ENCODE measurements at regions not wholly inside any gene's neighbourhood (a gene's known extent, or its start where the extent isn't known, plus 50 kb on each side); places are given as distances from the start of the nearest gene placed in this dataset.

- H3K9ac ChIP-seq: no peak overlapping the region
- no peaks in the 10 kb centered on the region for H3K36me3 ChIP-seq (replicated peaks in 1 of 2; ENCODE audit: control insufficient read depth in 1 of 2, insufficient read depth in 2 of 2, low read length in 1 of 2)
- no peaks in the 10 kb centered on the region for H3K9me3 ChIP-seq
- peaks cover 0 to 2% of the 10 kb centered on the region in 2 experiments; a peak in 1 of 4 replicates for H3K4me1 ChIP-seq (ENCODE audit: control insufficient read depth in 1 of 2, insufficient read depth in 2 of 2, low read depth in 1 of 2, low read length in 1 of 2)
- H3K27ac ChIP-seq (ENCODE audit: low read depth in 2 of 2, low read length in 1 of 2): no peak overlapping the region
- H4K20me1 ChIP-seq (ENCODE audit: insufficient read depth): no peaks in the 10 kb centered on the region
- no peak overlapping the region for H3K4me2 ChIP-seq
- CTCF ChIA-PET: no interaction called here
- no peak overlapping the region for H3K4me3 ChIP-seq (ENCODE audit: low read depth in 2 of 2, low read length in 1 of 2)
- no peak overlapping the region for H2AFZ ChIP-seq (ENCODE audit: low read depth)
- WGBS (ENCODE audit: low lambda C conversion rate): 73% methylated on average over 6 of the region's 6 CpGs
- no peak for DNase-seq
- H3K79me2 ChIP-seq (ENCODE audit: insufficient read depth): no peaks in the 10 kb centered on the region
- no peaks in the 10 kb centered on the region for H3K27me3 ChIP-seq (ENCODE audit: insufficient read depth)
- POLR2A ChIA-PET: no interaction called here
- H3F3A ChIP-seq (replicated peaks; ENCODE audit: insufficient read depth): no peaks in the 10 kb centered on the region
- TF ChIP-seq POLR2AphosphoS5 (IDR thresholded peaks at IDR 0.05; ENCODE audit: low read depth, low read length): no peak
- TF ChIP-seq FOXM1 (IDR thresholded peaks at IDR 0.05; ENCODE audit: low read depth): no peak
- no peak for TF ChIP-seq GATA2 (CRISPR knock-in tag; IDR thresholded peaks at IDR 0.05)
- TF ChIP-seq TCF12 (IDR thresholded peaks at IDR 0.05): no peak
- TF ChIP-seq MXI1 (IDR thresholded peaks at IDR 0.05; ENCODE audit: low read depth, low read length): no peak
- TF ChIP-seq NFIC (IDR thresholded peaks at IDR 0.05; ENCODE audit: borderline replicate concordance): no peak
- no peak for TF ChIP-seq TAF1 (IDR thresholded peaks at IDR 0.05; ENCODE audit: borderline replicate concordance, low read depth, low read length)
- no peak for TF ChIP-seq REST (IDR thresholded peaks at IDR 0.05; ENCODE audit: low read depth, low read length)
- TF ChIP-seq USF2 (IDR thresholded peaks at IDR 0.05; ENCODE audit: borderline replicate concordance, low read depth, low read length): no peak
- TF ChIP-seq CTCF (IDR thresholded peaks at IDR 0.05): no peak
- no peak for TF ChIP-seq SMC3 (IDR thresholded peaks at IDR 0.05; ENCODE audit: low read depth, low read length)
- no peak for TF ChIP-seq TEAD4 (IDR thresholded peaks at IDR 0.05; ENCODE audit: borderline replicate concordance, insufficient read depth)
- TF ChIP-seq FOXJ3 (CRISPR knock-in tag; IDR thresholded peaks at IDR 0.05): no peak
- TF ChIP-seq RAD21 (IDR thresholded peaks at IDR 0.05; ENCODE audit: low read length): no peak
- no peak for TF ChIP-seq EP300 (IDR thresholded peaks at IDR 0.05; ENCODE audit: borderline replicate concordance in 1 of 2, low read depth in 1 of 2, low read length in 1 of 2)
- no peak for TF ChIP-seq NRF1 (IDR thresholded peaks at IDR 0.05; ENCODE audit: low read depth, low read length)
- no peak for TF ChIP-seq JUND (IDR thresholded peaks at IDR 0.05)
- no peak for TF ChIP-seq MAX (IDR thresholded peaks at IDR 0.05; ENCODE audit: low read depth)
- TF ChIP-seq USF1 (IDR thresholded peaks at IDR 0.05; ENCODE audit: borderline replicate concordance, low read depth): no peak
- no peaks in the 10 kb centered on the region for H3K9me2 ChIP-seq
Measured at GRCh38 chr14:58944343-58944967, 244.0 kb upstream of the DAAM1 start.
